ENCODE measurements at regions not wholly inside any gene's neighbourhood (a gene's known extent, or its start where the extent isn't known, plus 50 kb on each side); places are given as distances from the start of the nearest gene placed in this dataset.
"Not testable (repeated sequence)": the region's sequence is repeated elsewhere in the genome, so short reads cannot be mapped to it uniquely, and the experiment has no call there.

- DNase-seq: not testable (repeated sequence)
Measured at GRCh38 chr6:139998478-139998877, 624.0 kb upstream of the CITED2 start.

GRCh38 chr6:139996253-139996834, 621.9 kb upstream of the CITED2 start:
- no peak for DNase-seq

GRCh38 chr6:139994998-139995397, 620.5 kb upstream of the CITED2 start:
- no peak for DNase-seq

GRCh38 chr6:139990856-139991465, 616.5 kb upstream of the CITED2 start:
- peak; percentile 36 for DNase-seq

DNA sequence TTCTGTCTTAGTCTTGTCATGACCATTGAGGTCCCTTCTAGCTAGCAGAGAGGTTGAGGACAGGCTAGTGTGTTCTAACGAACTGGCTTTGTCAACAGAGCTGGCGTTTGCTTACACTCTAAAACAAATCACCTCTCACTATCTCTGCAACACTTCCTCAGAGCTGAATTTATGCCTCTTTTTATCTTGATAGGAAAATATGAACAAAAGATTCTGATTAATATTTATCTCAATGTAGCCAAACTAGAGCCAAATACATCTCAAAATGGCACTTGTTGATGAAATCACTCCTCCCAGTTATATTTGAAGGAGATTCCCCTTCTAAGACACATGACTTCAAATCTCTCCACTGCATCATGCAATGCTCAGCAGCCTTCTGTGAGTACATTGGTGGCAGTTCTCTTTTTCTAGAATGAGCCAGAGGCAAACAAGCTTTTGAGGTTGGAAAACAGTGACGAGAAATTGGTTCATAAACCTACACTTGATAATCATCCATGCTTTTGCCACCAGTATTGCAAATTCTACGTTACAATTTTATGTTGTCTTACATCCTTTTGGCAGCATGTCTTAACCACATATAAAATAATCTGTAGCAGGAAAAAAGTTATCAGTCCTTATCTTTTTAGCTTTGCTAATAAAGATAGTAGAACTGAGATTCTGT, 615.7 kb upstream of the CITED2 start:
- DNase-seq: no peak

GRCh38 chr6:139988685-139989084, 614.2 kb upstream of the CITED2 start:
- DNase-seq: no peak

GRCh38 chr6:139987091-139987490, 612.6 kb upstream of the CITED2 start:
- no peak for DNase-seq

- no peak for DNase-seq
Measured at GRCh38 chr6:139985236-139985815, 610.9 kb upstream of the CITED2 start.

GRCh38 chr6:139984317-139984716, 609.9 kb upstream of the CITED2 start:
- no peak for DNase-seq

DNA sequence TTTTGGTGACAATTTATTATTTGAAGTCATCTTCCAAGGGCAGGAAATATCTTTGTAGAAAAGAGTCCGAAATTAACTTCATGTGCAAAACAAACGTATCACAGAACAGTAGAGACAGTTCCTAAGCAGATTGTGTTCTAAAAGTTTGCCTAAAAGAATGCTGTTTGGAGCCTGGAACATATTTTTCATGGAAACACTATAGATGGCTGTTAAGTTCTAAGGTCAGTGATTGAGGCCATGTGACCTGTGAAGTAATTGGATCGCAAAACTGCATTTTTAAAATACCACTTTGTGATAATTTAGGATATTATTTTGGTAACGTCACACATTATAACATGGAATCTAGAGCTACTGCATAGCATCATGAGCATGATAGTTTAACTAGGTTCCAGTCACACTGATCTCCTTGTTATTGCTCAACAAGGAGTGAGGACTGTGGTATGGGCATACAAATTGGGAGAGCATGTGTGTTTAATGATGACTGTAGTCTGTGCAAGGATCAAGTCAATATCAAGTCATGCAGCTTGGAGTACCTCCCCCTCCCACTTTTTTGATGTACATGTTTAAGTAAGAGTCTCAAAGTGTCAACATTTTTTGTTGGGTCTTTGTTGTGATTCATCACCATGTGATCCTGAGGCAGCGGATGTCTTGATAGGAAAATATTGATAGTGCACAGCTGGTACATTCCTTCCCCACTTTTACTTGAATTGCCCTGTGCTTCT, 609.3 kb upstream of the CITED2 start:
- DNase-seq: no peak

DNA sequence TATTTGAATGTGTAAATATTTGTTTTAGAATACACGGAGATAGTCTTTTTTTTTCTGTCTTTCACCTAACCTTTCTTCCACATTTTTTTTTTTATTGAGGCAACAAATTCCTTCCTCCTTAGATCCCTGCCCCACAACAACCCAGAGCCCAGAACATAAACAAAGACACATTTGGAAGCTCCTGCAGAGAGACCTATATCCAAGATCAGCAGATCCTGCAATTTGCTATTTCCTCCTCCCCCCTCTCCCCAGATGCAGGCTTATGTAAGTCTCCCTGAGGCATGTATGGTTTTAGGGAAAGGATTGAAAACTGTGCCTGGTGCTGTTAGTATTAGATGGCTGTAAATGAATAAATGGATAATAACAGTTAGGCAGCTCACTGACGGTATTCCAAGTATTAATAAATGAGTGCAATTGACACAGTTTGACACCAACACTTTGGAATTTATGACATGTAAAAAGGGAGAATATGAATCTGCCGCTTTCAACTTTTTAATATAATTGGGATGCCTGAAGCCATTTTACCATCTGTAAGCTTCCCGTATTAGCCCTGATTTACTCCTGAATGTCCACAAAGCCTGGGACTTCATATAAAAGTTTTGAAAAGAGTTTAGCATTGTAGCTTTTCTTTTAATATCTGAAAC, 608.3 kb upstream of the CITED2 start:
- no peak for DNase-seq

DNA sequence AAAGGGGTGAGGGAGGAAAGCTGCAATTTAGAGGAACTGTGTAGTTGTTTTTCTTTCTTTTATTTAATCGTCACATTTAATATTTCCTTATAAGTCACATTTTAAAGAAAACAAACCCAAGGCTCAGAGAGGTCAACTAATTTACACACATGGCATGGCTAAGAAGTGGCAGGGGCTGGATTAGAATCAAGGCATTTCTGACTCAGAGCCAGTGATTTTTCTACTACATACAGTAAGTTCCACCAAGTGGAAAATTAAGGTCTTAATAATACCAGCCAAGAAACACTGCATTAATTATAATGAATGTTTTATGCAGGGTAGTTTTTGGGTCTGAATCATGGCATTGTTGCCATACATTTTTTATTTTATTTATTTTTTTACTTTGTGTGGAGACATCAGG, 607.7 kb upstream of the CITED2 start:
- no peak for DNase-seq

GRCh38 chr6:139981768-139982181, 607.3 kb upstream of the CITED2 start:
- DNase-seq: peak; percentile 46

DNA sequence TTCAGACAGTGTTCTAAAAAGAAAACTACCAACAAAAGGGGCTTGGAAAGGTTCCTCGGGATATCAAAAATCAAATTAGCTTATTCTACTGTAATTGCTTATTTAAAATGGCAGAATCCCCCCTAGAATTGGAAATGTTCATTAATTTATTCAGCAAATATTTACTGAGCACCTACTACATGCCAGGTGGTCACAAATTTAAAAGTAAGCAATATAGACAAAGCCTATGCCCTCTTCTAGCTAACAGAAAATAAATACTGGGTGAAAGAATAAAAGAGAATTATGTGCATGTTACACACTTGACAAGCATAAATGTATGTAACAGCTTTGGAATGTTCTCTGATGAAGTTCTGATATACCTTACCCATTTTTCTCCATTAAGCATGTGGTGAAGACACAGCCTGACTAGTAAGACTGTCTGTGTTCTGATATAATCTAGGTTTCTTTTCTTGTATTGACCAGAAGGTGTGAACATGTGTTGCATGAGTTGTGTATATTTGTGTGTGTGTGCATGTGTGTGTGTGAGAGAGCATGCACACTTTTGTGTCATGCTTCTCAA, 606.7 kb upstream of the CITED2 start:
- DNase-seq: no peak

DNA sequence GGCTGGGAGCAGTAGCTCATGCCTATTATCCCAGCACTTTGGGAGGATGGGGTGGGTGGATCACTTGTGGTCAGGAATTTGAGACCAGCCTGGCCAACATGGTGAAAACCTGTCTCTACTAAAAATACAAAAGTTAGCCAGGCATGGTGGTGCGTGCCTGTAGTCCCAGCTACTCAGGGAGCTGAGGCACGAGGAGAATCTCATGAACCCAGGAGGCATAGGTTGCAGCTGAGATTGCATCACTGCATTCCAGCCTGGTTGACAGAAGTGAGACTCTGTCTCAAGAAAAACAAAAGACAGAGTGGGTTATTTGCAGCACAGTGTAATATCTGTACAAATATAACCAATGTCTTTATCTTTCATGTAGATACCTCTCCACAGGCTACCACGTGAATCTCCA, 606.2 kb upstream of the CITED2 start:
- not testable (repeated sequence) for DNase-seq

- no peak for DNase-seq
Measured at GRCh38 chr6:139979021-139979725, 604.7 kb upstream of the CITED2 start.

- DNase-seq: no peak
Measured at GRCh38 chr6:139977887-139978332, 603.5 kb upstream of the CITED2 start.

GRCh38 chr6:139973669-139974344, 599.4 kb upstream of the CITED2 start:
- no peak for DNase-seq

DNA sequence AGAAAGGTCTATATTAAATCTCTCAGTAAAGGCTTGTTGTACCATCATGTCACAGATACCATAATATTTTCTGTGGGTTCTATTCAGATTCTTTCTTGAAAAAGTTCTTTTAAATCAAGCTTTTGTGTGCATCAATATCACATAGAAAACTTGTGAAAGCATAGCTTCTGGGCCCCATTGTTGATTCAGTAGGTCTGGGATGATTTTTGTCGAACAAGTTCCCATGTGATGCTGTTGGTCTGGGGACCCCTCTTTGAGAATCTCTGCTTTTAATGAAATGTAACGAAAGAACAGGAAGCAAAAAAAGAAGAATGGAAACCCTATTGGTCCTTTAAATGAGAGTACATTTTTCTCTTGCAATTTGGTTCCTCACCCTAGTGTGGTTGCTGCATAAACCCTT, 597.7 kb upstream of the CITED2 start:
- DNase-seq: no peak

DNA sequence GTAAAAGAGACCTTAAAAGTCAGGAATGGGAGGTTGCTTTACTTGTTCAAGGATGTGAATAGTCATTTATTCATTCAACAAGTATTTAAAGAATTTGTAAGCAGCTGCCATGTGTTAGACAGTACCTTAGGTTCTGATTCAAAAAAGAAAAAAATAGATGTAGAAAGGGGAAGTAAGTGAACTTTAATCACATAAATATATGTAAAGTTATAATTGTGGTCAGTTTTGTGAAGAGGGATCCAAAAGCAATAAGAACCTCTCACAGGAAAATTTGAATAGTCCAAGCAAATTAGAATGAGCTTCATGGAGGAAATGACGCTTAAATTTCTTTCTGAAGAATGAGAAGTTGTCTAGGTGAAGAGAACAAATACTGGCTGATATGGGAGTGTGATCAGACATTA, 596.1 kb upstream of the CITED2 start:
- no peak for DNase-seq

- DNase-seq: no peak
Measured at GRCh38 chr6:139967497-139967896, 593.0 kb upstream of the CITED2 start.

All from femur (tissue), 1 donor.